Panc1 (cell line): ENCODE measurements at regions not wholly inside any gene's neighbourhood (a gene's known extent, or its start where the extent isn't known, plus 50 kb on each side); places are given as distances from the start of the nearest gene placed in this dataset.

ENCODE experiments used
- POLR2AphosphoS5 ChIP-seq: IDR thresholded peaks from 2 replicates; pipeline ENCODE4 v1.6.1; 2012; ENCODE audit warnings: mild to moderate bottlenecking, low read depth, low read length, moderate library complexity
- SIN3A ChIP-seq: IDR thresholded peaks from 2 replicates; pipeline ENCODE4 v1.6.1; 2012; ENCODE audit warnings: low read depth, mild to moderate bottlenecking, low read length, moderate library complexity, borderline replicate concordance; ENCODE audit not compliant: insufficient read depth
- TCF7L2 ChIP-seq: IDR thresholded peaks from 2 replicates; pipeline ENCODE4 v1.6.1; 2011; ENCODE audit warnings: mild to moderate bottlenecking, low read depth, low read length, inconsistent platforms
- TF ChIP-seq, protein P1 (sequence below): fragments of 450-650 bp; IDR thresholded peaks from 2 replicates; pipeline ENCODE4 v1.5.1; 2017; ENCODE audit warnings: mild to moderate bottlenecking
- TF ChIP-seq, protein P2 (sequence below), 2 experiments: IDR thresholded peaks; 2 replicates each; pipeline ENCODE4 v1.6.1; 2011 to 2012; ENCODE audit warnings: low read depth in 2 of 2, control low read depth in 1 of 2, low read length in 1 of 2, mild to moderate bottlenecking in 1 of 2, moderate library complexity in 1 of 2; ENCODE audit not compliant: insufficient read depth in 1 of 2

DNA sequence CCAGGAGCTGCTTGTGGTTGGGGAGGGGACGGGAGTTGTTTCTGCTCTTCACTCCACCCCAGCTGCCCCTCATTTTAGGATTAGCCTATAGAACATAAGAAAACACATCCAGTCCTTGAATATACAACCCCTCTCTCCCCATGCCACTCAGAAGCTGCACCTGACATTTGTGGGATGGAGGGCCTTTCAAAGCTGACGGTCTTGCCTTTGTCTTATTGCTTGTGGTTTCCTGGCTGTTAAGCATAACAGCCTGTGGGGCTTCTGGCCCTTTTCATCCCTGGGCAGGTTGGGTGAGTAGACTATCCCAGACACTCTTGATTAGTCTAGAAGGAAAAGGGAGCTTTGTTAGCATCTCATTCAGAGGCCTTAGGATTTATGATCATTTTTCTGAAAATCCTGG lies 407.6 kb upstream of the BOD1L1 start:
- TF ChIP-seq, protein P1, sequence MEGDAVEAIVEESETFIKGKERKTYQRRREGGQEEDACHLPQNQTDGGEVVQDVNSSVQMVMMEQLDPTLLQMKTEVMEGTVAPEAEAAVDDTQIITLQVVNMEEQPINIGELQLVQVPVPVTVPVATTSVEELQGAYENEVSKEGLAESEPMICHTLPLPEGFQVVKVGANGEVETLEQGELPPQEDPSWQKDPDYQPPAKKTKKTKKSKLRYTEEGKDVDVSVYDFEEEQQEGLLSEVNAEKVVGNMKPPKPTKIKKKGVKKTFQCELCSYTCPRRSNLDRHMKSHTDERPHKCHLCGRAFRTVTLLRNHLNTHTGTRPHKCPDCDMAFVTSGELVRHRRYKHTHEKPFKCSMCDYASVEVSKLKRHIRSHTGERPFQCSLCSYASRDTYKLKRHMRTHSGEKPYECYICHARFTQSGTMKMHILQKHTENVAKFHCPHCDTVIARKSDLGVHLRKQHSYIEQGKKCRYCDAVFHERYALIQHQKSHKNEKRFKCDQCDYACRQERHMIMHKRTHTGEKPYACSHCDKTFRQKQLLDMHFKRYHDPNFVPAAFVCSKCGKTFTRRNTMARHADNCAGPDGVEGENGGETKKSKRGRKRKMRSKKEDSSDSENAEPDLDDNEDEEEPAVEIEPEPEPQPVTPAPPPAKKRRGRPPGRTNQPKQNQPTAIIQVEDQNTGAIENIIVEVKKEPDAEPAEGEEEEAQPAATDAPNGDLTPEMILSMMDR = no peak
- TF ChIP-seq POLR2AphosphoS5 = no peak
- TF ChIP-seq, protein P2, sequence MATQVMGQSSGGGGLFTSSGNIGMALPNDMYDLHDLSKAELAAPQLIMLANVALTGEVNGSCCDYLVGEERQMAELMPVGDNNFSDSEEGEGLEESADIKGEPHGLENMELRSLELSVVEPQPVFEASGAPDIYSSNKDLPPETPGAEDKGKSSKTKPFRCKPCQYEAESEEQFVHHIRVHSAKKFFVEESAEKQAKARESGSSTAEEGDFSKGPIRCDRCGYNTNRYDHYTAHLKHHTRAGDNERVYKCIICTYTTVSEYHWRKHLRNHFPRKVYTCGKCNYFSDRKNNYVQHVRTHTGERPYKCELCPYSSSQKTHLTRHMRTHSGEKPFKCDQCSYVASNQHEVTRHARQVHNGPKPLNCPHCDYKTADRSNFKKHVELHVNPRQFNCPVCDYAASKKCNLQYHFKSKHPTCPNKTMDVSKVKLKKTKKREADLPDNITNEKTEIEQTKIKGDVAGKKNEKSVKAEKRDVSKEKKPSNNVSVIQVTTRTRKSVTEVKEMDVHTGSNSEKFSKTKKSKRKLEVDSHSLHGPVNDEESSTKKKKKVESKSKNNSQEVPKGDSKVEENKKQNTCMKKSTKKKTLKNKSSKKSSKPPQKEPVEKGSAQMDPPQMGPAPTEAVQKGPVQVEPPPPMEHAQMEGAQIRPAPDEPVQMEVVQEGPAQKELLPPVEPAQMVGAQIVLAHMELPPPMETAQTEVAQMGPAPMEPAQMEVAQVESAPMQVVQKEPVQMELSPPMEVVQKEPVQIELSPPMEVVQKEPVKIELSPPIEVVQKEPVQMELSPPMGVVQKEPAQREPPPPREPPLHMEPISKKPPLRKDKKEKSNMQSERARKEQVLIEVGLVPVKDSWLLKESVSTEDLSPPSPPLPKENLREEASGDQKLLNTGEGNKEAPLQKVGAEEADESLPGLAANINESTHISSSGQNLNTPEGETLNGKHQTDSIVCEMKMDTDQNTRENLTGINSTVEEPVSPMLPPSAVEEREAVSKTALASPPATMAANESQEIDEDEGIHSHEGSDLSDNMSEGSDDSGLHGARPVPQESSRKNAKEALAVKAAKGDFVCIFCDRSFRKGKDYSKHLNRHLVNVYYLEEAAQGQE (IDR thresholded peaks at IDR 0.05; ENCODE audit: insufficient read depth in 1 of 2, low read depth in 2 of 2, low read length in 1 of 2) = no peak
- no peak for TF ChIP-seq TCF7L2
- no peak for TF ChIP-seq SIN3A
